ENCODE measurements at regions not wholly inside any gene's neighbourhood (a gene's known extent, or its start where the extent isn't known, plus 50 kb on each side); places are given as distances from the start of the nearest gene placed in this dataset.
"Not testable (repeated sequence)": the region's sequence is repeated elsewhere in the genome, so short reads cannot be mapped to it uniquely, and the experiment has no call there.

DNA sequence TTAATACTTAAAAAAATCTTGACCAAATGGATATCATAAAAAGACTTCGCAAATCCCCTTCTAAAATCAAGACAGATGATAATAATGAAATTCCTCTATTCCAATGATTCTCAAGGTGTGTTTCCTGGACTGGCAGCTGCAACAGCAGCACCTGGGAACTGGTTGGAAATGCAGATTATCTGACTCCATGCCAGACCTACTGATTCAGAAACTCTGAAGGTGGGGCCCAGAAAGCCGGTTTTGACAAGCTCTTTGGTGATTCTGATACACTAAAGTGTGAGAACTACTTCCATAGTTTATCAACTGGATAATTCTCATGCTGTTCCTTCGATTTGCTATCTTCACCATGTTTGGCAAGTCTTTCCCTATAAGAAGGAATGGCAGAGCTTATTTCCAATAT lies 252.1 kb downstream of the COL12A1 start:
- DNase-seq (ENCODE audit: low spot score): no peak

DNA sequence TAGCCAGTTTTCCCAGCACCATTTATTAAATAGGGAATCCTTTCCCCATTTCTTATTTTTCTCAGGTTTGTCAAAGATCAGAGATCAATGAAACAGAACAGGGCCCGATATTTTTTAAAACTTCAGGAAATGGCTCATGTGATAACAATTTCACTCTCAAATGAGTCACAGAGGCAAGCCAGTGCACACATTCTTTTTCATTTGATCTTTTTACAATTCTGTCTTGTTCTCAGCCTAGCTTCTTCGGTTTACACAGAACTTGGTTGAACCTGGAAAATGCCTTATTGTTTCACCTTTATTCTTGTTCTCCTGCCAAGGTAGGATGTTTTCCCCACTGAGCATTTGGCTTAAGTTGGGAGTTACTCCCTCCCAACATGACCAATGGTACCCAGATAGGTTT lies 258.9 kb downstream of the COL12A1 start:
- DNase-seq (ENCODE audit: low spot score): no peak

DNA sequence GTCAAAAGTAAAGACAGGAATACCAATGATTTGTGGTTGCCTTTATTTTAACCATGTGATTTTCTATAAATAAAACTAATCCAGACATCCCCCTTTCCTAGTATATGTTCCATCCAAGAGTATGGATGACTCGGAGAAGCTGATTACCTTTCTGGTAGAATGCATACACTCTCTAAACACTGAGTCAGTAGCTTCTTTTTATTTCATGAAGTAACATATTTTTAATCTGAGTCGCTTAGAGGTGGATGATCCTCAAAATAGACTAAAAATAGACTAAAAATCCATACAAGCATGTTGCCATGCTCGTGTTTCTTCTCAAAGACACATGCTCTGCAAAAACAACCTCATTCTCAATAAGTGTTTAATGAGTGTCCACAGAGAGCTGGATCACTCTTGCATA lies 263.7 kb downstream of the COL12A1 start:
- DNase-seq (ENCODE audit: low spot score): no peak

DNA sequence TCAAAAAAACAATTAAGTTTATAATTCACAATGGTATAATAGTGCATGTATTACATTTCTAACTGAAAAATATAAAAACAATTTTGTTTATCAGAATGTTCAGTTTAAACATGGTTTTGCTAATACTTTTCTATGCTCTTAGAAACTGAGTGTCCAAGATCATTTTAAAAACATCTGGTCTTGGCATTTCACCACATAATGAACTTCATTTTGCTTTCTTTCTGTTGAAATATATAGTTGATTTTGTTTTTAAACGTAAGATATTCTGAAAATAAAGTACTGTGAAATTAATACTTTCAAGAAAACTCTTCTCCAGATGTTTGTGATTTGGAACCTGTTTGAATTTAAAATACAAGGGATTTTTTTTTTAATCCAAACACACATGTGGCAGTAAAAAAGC lies 264.4 kb downstream of the COL12A1 start:
- no peak for DNase-seq (ENCODE audit: low spot score)

DNA sequence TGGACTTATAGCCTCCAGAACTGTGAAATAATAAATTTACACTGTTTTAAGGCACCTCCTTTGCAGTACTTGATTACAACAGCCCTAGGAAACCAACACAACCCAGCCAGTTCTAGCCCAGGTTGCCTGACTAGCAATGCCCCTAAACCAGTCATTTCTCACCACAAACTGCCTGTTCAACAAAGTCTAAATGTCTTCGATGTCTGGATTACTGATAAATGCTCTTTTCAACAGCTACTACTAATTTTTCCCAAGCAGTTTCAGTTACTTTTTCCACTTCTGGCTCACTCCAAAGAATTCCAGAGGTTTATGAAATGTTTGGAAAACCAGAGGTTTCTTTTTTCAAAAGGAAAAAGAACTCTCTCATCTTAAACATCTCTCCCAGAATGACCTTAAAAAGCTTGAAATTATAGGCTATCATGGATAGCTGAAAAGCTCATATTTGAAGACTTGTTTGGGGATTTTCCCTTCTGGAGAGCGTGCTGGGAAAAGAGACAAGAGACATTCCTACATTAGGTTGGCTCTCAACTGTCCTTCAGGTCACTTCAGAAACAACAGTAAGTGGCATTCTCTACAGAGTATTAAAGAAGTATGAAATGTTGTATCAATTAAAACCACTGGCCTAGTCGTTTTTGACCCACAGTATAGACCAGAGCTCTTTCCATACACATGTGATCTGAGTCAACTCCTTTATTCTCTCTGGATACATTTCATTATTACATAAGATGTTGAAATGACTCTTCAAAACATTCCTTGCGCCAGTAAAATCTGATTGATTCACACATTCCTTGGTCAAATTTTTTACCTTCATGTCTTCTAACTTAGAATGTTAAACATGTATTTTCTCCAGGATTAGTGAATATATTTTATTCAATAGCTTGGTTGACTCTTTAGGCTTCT lies 265.9 kb downstream of the COL12A1 start:
- no peak for DNase-seq (ENCODE audit: low spot score)

DNA sequence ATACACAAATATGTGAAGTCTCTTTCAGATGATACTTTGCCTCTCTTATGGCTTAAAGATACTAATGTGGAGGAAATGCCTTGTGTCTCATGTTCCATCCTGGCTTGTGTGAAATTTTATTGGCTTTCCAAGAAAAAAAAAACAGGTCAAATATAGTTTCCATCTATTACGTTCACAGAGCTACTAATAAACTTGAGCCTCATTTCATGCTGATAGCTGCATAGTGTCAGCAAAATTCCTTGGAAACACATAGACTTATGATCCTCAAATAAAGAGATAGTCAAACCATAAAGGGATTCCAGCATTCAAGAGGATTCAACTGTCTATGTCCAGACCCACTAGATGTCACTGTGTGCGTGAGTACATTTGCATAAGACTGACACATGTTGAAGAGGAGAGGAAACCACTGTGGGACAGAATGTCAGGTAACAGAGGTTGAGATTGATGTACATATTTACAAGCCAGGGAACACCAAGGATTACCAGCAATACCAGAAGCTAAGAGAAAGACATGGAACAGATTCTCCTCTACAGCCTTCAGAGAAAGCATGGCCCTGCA lies 266.6 kb downstream of the COL12A1 start:
- no peak for DNase-seq (ENCODE audit: low spot score)

DNA sequence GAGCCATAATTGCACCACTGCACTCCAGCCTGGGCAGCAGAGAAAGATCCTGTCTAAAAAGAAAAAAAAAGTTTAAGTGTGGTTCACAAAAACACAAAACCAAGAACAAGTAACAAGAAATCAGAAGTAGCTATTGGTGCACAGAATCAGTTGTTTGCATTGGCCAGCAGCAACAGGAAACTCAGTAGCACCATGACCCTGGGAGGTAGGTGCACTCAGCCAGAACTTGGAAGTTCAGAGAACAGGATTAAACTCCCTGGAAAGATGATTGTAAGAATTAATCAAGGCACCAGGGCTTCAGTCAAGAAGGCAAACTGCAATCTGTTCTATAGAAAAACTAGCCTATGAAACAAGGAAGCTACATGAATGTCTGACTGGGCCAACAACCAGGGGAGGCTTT lies 267.9 kb downstream of the COL12A1 start:
- no peak for DNase-seq (ENCODE audit: low spot score)

DNA sequence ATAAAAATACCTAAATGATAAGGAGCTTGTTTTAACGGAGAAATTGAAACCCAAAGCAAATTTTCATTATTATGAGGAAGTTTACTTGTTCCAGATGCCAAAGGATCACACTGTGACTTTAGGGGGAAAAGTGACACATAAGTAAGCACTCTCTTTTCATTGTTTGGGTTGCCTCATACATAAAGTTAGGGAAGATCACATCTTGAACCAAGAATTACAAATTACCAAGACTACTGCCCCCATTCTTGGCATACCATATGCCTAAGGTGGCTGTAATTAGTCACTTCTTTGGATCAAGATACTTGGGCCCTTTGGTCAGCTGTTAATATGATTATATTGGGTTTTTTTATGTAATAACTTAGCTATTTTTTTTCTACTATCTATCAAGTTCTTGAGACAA lies 269.0 kb downstream of the COL12A1 start:
- no peak for DNase-seq (ENCODE audit: low spot score)

DNA sequence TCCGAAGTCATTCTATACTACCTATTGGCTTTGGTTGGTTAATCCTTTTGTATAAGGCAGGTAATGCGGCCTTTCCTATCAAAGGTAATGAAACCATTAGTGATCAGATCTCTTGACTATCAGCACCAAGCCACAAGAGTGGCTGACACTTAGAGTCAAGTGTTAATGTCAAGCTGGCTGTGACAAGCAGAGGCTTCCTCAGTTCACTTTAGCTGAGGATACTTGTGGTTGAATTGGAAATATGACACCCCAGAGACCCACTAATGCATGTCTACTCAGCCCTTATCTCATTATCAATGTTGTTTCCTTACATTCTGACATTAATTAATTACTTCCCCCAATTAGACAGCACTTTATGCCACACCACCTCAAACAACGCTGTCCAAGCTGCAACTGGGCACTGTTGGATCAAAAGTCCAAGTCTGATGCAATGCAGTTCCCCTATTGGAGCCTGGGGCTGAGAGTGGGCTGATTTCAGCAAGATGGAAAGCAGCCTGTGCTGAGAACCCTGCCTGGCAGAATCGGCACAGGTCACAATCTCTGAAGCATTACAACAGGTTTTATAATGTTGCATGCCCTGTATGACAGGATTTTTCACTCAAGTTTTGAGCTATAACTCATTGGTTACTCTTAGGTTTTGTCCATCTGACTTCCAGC lies 273.5 kb downstream of the COL12A1 start:
- DNase-seq (ENCODE audit: low spot score): no peak

DNA sequence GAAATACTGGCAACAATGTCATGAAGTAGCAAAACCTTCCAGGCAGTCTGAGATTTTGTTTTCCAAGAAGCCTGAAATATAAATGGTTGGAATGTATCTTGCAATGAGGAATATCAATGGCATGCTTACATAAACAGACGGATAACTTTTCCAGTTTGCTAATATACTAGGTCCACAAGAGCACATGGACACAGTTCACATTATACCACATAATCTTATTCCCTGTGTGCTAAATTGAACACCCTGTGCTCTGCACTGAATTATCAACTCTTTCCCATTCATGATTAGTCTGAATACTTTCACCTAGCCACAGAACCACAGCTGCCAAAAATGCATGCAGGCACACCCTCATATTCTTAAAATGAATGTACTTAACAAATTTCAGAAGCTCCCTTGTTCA lies 274.3 kb downstream of the COL12A1 start:
- DNase-seq (ENCODE audit: low spot score): no peak

DNA sequence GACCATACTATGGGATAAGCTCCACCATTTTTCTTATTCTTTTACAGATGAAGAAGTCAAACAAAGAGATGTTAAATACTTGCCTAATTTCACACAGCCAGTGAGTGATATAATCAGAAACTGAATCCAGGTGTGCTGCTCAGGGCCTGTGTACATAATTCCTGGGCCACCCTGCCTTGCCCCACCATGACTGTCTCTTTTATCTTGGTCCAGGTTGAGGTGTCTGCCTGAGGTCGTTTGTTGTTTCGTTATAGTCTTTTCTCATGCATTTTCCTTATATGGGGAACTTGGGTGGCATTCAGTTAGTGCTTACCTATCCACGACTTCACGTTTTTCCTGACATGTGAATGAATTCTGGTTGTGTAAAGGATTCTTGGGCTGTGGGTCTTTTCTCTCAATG lies 277.6 kb downstream of the COL12A1 start:
- no peak for DNase-seq (ENCODE audit: low spot score)

DNA sequence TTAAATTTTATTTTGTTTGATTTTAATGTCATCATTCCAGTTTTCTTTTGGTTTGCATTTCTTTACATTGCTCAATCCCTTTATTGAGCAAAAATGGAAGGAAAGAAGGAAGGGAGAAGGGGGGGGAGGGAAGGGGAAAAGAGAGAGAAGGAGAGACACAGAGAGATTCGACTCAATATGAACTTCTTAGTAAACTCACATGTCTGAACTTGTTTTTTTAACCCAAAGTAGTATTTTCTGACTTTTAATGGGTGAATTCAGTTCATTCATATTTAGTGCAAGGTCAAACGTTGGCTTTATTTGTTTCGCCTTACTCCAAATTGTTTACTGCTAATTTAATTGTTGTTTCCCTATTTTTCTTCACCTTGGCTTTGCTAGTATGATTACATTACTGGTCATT lies 278.6 kb downstream of the COL12A1 start:
- no peak for DNase-seq (ENCODE audit: low spot score)

DNA sequence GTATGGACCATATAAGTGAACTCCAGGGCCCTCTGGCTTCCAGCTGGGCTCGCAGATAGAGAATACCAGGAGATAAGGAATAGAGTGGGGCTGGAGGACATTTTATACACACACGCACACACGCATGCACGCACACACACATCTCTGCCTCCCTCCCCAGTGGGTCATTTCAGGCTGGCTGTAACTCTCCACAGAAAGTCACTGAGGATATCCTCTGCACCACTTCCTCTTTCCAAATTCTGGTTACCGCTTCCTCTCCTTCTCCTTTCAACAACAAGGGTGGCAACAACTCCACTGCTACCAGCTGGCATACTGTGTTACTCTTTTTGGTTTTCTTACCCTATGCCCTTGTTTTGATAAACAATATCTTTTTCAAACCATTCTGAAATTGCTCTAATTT lies 280.2 kb downstream of the COL12A1 start:
- no peak for DNase-seq (ENCODE audit: low spot score)

DNA sequence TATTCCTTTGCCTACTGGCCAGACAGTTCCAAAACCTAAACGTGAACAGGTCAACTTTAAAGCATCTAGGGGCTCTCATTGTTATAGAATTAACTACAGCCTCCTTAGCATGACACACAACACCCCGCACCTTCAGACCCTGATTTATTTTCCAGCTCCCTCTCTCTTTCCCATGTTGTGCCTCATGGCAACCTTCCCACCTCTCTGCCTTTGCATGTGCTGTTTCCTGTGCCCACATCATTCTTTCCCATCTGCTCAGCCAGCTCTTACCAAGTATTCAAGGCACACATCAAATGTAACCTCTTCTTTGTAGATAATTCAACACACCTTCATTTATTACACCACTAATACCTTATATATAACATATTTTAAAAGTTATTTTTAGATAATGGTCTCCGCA lies 291.0 kb downstream of the COL12A1 start:
- DNase-seq (ENCODE audit: low spot score): no peak

DNA sequence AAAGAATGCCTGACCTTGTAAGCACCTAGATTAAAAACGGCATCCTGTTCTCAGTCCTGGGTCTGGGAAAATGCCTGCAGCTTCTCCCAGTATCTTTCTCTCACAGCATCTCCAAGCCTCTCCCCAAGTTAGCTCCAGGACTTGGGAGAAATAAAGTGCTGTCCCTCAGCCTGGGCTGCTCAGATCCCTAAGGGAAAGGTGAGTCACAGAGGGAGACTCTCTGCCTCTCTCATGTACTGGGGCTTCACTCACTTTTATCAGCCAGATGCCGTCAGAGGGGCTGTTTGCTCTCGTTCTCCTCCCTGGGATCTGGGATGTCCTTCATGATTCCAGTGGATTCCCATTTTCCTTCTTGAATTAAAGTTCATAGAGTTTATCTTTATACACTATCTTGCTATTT lies 293.6 kb downstream of the COL12A1 start:
- no peak for DNase-seq (ENCODE audit: low spot score)

DNA sequence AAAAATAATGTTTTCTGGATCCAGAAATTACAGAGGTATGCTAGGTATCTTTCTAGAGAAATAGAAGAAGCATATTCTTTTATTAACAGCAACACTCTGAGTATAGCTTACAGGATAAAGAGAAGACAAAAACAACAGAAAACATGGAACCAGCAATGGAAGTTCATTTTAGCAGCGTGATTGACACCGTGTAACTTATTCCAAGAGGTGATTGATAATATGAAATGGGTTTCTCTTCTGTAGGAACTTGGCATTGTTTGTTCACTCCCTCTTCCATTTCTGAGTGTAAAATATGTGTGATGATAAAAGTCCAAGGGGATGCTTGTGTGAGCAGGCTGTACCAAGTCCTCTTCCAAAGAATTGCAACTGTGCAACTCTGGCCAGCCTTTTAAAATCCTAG lies 303.0 kb downstream of the COL12A1 start:
- no peak for DNase-seq (ENCODE audit: low spot score)

DNA sequence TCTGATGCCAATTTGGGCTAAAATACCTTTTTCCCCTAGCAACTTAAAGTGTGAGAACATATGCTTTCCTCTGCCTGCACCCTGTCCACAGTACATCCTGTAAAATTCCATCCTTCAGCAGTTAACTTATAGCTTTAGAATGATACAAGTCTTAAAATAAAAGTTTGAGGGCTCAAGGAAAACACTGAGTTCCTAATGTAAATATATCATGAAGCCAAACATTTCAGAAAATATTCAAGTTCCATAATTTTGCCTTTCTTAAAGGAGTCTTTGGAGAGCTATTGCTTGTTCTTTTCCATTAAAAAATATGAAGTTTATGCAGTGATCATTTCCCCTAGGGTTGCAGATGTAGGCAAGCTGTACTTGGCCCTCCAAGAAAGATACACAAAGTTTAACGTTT lies 303.8 kb downstream of the COL12A1 start:
- no peak for DNase-seq (ENCODE audit: low spot score)

DNA sequence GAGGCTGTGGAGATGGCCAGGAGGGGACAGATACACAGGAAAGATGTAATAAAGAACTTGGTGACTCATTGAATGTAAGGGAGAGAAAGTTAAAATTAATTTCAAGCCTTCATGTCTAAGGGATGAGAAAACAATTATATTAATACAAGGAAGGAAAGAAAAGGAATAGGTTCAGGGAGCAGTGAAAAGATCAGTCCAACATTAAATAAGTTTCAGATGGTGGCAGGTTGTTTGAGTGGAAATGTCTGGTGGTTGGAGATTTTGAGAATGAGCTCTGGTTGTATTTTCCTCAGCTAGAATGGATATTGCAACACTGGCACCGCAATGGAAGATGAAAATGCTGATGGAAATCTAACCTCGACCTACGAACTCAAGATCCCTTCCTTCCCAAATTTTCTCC lies 304.3 kb downstream of the COL12A1 start:
- no peak for DNase-seq (ENCODE audit: low spot score)

DNA sequence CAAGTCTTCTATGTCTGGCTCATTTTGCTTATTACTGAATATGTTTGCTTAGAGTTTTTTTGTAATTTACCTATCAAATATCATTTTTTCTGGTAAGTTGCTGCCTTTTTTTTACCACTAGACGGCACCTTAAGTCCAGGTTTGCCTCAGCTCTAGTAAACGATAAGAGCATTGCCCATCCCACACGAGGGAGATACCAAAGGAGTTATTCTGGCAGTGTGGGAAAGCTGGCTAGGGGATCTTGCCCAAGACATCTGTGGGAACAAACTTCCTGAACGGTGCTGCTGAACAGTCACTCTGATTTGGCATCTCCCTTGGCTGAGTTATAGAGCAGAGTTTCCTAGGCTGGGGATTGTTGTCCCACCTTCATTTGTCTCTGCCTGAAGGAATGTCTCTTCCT lies 306.4 kb downstream of the COL12A1 start:
- no peak for DNase-seq (ENCODE audit: low spot score)

DNA sequence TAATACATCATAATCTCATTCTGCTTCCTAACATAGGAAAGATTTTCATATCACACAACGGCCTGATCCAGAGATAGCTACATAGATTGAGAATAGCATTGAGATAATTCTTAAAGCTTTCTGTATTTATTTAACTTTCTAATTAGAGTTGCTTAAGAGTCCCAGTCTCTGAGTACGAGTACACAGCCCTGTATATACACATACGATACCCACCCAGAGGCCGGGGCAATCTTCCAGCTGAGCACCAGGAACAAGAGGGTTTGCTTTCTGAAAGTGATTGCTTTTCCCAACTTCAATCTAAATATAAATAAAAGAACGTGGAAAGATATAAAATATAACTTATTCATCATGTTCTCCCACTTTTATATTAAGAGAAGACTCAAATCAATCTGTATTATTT lies 313.8 kb downstream of the COL12A1 start:
- no peak for DNase-seq (ENCODE audit: low spot score)

DNA sequence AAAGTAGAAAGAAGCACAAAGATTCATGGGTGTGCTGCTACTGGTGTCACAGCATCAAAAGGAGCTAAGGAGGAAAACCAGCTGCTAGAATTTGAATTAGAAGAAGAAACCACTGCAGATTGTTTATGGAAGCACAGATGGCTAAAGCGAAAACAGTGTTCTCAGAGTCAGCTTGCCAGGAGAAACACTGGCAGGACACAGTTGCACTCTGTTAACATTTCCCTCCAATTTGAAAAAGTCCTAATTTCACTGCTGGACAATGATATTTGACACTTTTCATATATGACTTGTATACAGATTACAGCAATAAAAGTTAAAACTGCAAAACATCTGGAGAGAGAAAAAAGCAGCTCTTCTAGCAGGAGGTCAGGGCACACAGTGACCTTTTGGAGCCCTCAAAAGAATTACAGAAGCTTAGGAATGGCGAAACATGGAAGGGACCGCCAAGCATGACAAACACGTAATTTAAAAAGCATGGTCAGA lies 314.5 kb downstream of the COL12A1 start:
- no peak for DNase-seq (ENCODE audit: low spot score)

DNA sequence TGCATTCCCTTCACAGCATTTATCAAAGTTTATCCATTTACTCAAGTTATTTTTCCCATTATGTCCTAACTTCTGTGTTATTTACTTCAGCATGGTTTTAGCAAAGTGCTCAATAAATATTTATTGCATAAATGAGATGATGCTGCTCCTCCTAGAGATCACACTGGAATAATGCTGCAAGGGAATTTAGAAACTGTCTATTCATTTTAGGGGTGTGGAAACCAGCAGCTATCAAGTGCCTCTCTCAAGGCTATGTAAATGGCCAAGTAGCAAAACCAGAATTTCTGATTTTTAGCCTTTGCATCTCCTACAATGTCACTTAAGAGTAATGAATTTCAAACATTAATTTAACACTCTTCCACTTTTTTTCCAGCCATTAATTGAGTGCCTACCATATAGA lies 316.2 kb downstream of the COL12A1 start:
- DNase-seq (ENCODE audit: low spot score): no peak

DNA sequence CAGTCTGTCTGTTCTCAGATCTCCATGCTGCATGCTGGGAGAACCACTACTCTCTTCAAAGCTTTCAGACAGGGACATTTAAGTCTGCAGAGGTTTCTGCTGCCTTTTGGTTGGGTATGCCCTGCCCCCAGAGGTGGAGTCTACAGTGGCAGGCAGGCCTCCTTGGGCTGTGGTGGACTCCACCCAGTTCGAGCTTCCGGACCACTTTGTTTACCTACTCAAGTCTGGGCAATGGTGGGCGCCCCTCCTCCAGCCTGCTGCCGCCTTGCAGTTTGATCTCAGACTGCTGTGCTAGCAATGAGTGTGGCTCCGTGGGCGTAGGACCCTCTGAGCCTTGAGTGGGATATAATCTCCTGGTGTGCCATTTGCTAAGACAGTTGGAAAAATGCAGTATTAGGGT lies 317.1 kb downstream of the COL12A1 start:
- not testable (repeated sequence) for DNase-seq (ENCODE audit: low spot score)

Data from pons (tissue), 1 donor.